Activated CD8-positive, alpha-beta memory T cell treated with anti-CD3 and anti-CD28 coated beads, Interleukin-2, amount 50 U/mL, for 48 hours (primary cell): ENCODE measurements at regions not wholly inside any gene's neighbourhood (a gene's known extent, or its start where the extent isn't known, plus 50 kb on each side); places are given as distances from the start of the nearest gene placed in this dataset.
"Not testable (repeated sequence)": the region's sequence is repeated elsewhere in the genome, so short reads cannot be mapped to it uniquely, and the experiment has no call there.

Experiments
- DNase-seq: peaks from one replicate; pipeline ENCODE4 v3.0.0-alpha.2; 2020

GRCh38 chr5:56656846-56657726 lies 158.3 kb upstream of the MAP3K1 start:
- no peak for DNase-seq

GRCh38 chr5:56651893-56652292 lies 163.5 kb upstream of the MAP3K1 start:
- DNase-seq, result no peak

GRCh38 chr5:56650386-56650785 lies 165.0 kb upstream of the MAP3K1 start:
- DNase-seq, result no peak

- no peak for DNase-seq
These were observed 165.8 kb upstream of the MAP3K1 start for GRCh38 chr5:56649569-56649968.

GRCh38 chr5:56648460-56649034 lies 166.8 kb upstream of the MAP3K1 start:
- DNase-seq, result no peak

- DNase-seq, result no peak
These were observed 168.1 kb upstream of the MAP3K1 start for GRCh38 chr5:56647099-56647850.

GRCh38 chr5:56641635-56642260 lies 173.6 kb upstream of the MAP3K1 start:
- DNase-seq, result no peak

- no peak for DNase-seq
These were observed 174.5 kb upstream of the MAP3K1 start for GRCh38 chr5:56640763-56641406.

GRCh38 chr5:56639476-56639875 lies 175.9 kb upstream of the MAP3K1 start:
- DNase-seq, result no peak

- no peak for DNase-seq
These were observed 176.5 kb upstream of the MAP3K1 start for GRCh38 chr5:56638768-56639238.

- no peak for DNase-seq
These were observed 177.2 kb upstream of the MAP3K1 start for GRCh38 chr5:56638061-56638621.

- DNase-seq, result no peak
These were observed 177.9 kb upstream of the MAP3K1 start for GRCh38 chr5:56637321-56637920.

- no peak for DNase-seq
These were observed 181.4 kb upstream of the MAP3K1 start for GRCh38 chr5:56633950-56634349.

- DNase-seq, result no peak
These were observed 182.4 kb upstream of the MAP3K1 start for GRCh38 chr5:56632939-56633338.

GRCh38 chr5:56632199-56632598 lies 183.2 kb upstream of the MAP3K1 start:
- DNase-seq, result no peak

GRCh38 chr5:56631719-56632118 lies 183.6 kb upstream of the MAP3K1 start:
- no peak for DNase-seq

GRCh38 chr5:56628616-56629015 lies 186.7 kb upstream of the MAP3K1 start:
- not testable (repeated sequence) for DNase-seq

GRCh38 chr5:56625541-56625940 lies 189.8 kb upstream of the MAP3K1 start:
- DNase-seq, result no peak

GRCh38 chr5:56624751-56625150 lies 190.6 kb upstream of the MAP3K1 start:
- DNase-seq, result no peak

GRCh38 chr5:56622141-56622540 lies 193.2 kb upstream of the MAP3K1 start:
- DNase-seq, result no peak

GRCh38 chr5:56620903-56621677 lies 194.3 kb upstream of the MAP3K1 start:
- DNase-seq, result no peak
